Glutamatergic neuron (in vitro differentiated cells): ENCODE measurements at regions not wholly inside any gene's neighbourhood (a gene's known extent, or its start where the extent isn't known, plus 50 kb on each side); places are given as distances from the start of the nearest gene placed in this dataset.

Experiments used
- DNase-seq: peaks from one replicate; pipeline ENCODE4 v3.0.0; 2022
- H3K27ac Mint-ChIP-seq: one replicate; pipeline ENCODE4 v1.8.0; 2020; ENCODE audit warnings: mild to moderate bottlenecking, mixed read lengths, inconsistent platforms; ENCODE audit not compliant: unreplicated experiment
- H3K27me3 Mint-ChIP-seq: one replicate; pipeline ENCODE4 v1.8.0; 2020; ENCODE audit warnings: mild to moderate bottlenecking, moderate library complexity, mixed read lengths, inconsistent platforms; ENCODE audit not compliant: unreplicated experiment
- H3K36me3 Mint-ChIP-seq: one replicate; pipeline ENCODE4 v1.8.0; 2020; ENCODE audit warnings: mild to moderate bottlenecking, mixed read lengths, inconsistent platforms; ENCODE audit not compliant: unreplicated experiment
- H3K4me1 Mint-ChIP-seq: one replicate; pipeline ENCODE4 v1.8.0; 2020; ENCODE audit warnings: mild to moderate bottlenecking, low read depth, mixed read lengths, inconsistent platforms; ENCODE audit not compliant: unreplicated experiment
- H3K4me3 Mint-ChIP-seq: one replicate; pipeline ENCODE4 v1.8.0; 2020; ENCODE audit warnings: mild to moderate bottlenecking, mixed read lengths, inconsistent platforms; ENCODE audit not compliant: unreplicated experiment
- H3K9me3 Mint-ChIP-seq: one replicate; pipeline ENCODE4 v1.8.0; 2020; ENCODE audit warnings: mild to moderate bottlenecking, moderate library complexity, mixed read lengths, inconsistent platforms; ENCODE audit not compliant: unreplicated experiment
- CTCF ChIP-seq: fragments of 200-600 bp; sonication (generic); IDR thresholded peaks from one replicate; pipeline ENCODE4 v1.5.0; 2021; ENCODE audit not compliant: partially characterized antibody, unreplicated experiment

GRCh38 chr7:86980223-86980622 is 79.2 kb downstream of the ELAPOR2 start:
- no peak overlapping the region for H3K27ac Mint-ChIP-seq
- TF ChIP-seq CTCF: no peak
- H3K4me3 Mint-ChIP-seq: peak overlapping the region; percentile 8
- peaks cover 2% of the 10 kb centered on the region for H3K27me3 Mint-ChIP-seq
- H3K9me3 Mint-ChIP-seq: peaks cover 17% of the 10 kb centered on the region
- DNase-seq: no peak
- peaks cover 23% of the 10 kb centered on the region for H3K36me3 Mint-ChIP-seq
- H3K4me1 Mint-ChIP-seq: peaks cover 17% of the 10 kb centered on the region

DNA sequence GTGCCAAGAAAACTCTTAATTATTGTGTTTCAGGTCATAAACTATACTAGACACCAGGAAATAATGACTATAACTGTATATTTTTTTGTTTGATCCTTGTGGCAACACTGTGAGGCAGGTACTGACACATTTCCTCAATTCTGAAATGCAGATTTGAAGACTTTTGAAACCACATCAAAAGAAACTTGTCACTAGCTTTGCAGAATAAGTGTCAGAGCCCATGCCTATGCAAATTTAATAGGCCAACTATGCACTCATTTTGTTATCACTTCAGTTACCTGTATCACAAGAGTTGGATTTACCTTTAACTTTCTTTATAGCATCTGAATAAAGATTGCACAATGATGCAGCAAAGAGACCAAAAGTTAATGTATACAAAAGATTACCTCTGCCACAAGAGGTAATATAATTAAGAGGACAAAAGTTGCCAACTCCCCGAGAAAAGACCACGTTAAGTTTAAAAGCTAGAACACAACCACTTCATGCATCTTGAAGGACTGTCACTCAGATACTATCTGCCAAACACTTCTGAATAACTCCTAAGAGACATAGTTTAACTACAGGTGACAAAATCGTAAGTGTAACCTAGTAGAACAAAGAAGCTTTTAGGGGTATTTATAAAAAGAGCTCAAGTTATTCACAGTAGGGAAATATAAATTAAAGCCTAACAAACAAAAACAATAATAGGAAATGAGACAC is 80.5 kb downstream of the ELAPOR2 start:
- DNase-seq: no peak
- Mint-ChIP-seq H3K4me1 (peaks cover 21% of the 10 kb centered on the region), H3K9me3 (peaks cover 9% of the 10 kb centered on the region), H3K4me3 (no peak overlapping the region), H3K27ac (no peak overlapping the region), H3K36me3 (peaks cover 11% of the 10 kb centered on the region), H3K27me3 (peaks cover 2% of the 10 kb centered on the region)
- no peak for TF ChIP-seq CTCF

- H3K4me3 Mint-ChIP-seq: no peak overlapping the region
- H3K4me1 Mint-ChIP-seq: peaks cover 22% of the 10 kb centered on the region
These were observed 82.5 kb downstream of the ELAPOR2 start for GRCh38 chr7:86976958-86977357.

DNA sequence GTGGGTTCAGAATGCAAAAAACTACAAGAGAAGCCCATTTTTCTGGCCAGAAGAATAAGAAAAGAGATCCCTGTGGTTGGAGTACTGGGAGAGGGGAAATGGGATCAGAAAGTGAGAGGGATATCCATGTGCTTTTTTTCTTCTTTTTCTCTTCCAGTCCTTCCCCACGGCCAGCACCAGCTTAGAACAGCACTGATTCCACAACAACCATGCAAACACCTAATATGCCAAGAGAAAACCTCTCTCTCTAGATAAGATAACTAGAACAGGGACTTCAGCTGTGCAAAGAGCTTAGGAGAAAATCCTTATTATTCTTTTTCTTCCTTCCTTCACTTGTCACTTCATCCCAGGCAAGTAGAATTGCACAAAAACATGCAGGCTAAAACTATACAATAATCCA is 83.5 kb downstream of the ELAPOR2 start:
- H3K9me3 Mint-ChIP-seq: peaks cover 2% of the 10 kb centered on the region
- no peaks in the 10 kb centered on the region for H3K36me3 Mint-ChIP-seq
- H3K4me3 Mint-ChIP-seq: no peak overlapping the region
- no peak for DNase-seq
- peaks cover 21% of the 10 kb centered on the region for H3K4me1 Mint-ChIP-seq
- H3K27me3 Mint-ChIP-seq: peaks cover 4% of the 10 kb centered on the region
- TF ChIP-seq CTCF: no peak
- no peak overlapping the region for H3K27ac Mint-ChIP-seq

More at GRCh38 chr7:86976958-86977357, 82.5 kb downstream of the ELAPOR2 start:
- TF ChIP-seq CTCF: no peak
- H3K27ac Mint-ChIP-seq: no peak overlapping the region
- peaks cover 7% of the 10 kb centered on the region for H3K9me3 Mint-ChIP-seq
- DNase-seq: no peak
- no peaks in the 10 kb centered on the region for H3K36me3 Mint-ChIP-seq
- peaks cover 4% of the 10 kb centered on the region for H3K27me3 Mint-ChIP-seq

GRCh38 chr7:86975449-86975848 is 84.0 kb downstream of the ELAPOR2 start:
- H3K27ac Mint-ChIP-seq: no peak overlapping the region
- no peak for DNase-seq
- no peaks in the 10 kb centered on the region for H3K36me3 Mint-ChIP-seq
- peaks cover 2% of the 10 kb centered on the region for H3K9me3 Mint-ChIP-seq
- H3K4me1 Mint-ChIP-seq: peaks cover 20% of the 10 kb centered on the region
- H3K27me3 Mint-ChIP-seq: peaks cover 4% of the 10 kb centered on the region
- no peak for TF ChIP-seq CTCF
- no peak overlapping the region for H3K4me3 Mint-ChIP-seq
